ENCODE measurements at regions not wholly inside any gene's neighbourhood (a gene's known extent, or its start where the extent isn't known, plus 50 kb on each side); places are given as distances from the start of the nearest gene placed in this dataset.

DNA sequence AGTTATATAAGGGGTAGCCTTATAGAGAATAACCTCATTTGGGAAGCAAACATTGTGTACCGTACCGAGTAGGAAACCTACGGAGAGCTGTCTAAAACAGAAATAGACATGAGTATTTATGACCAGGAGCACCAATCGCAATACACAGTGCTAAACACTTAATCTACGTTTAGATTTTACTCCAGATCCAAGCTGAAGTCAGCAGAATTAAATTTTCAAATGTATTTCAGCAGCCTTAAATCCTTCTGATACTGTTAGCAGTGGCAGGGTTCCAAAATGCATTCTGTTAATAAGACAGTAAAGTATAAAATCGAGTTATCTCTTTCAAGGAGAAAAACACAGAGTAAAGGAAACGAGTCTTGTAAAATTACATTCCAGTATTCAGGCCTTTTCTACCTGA, 118.1 kb upstream of the ZNF521 start:
- no peaks in the 10 kb centered on the region for H3K9me3 ChIP-seq (ENCODE audit: insufficient read depth, low read length)
- TF ChIP-seq, protein P1, sequence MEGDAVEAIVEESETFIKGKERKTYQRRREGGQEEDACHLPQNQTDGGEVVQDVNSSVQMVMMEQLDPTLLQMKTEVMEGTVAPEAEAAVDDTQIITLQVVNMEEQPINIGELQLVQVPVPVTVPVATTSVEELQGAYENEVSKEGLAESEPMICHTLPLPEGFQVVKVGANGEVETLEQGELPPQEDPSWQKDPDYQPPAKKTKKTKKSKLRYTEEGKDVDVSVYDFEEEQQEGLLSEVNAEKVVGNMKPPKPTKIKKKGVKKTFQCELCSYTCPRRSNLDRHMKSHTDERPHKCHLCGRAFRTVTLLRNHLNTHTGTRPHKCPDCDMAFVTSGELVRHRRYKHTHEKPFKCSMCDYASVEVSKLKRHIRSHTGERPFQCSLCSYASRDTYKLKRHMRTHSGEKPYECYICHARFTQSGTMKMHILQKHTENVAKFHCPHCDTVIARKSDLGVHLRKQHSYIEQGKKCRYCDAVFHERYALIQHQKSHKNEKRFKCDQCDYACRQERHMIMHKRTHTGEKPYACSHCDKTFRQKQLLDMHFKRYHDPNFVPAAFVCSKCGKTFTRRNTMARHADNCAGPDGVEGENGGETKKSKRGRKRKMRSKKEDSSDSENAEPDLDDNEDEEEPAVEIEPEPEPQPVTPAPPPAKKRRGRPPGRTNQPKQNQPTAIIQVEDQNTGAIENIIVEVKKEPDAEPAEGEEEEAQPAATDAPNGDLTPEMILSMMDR (IDR thresholded peaks at IDR 0.05; ENCODE audit: low read depth, low read length), result no peak
- no peak for TF ChIP-seq EZH2phosphoT487 (IDR thresholded peaks at IDR 0.05; ENCODE audit: low read depth)
- H3K79me2 ChIP-seq (ENCODE audit: low read length), result no peaks in the 10 kb centered on the region
- H3K9ac ChIP-seq (ENCODE audit: low read length), result no peak overlapping the region
- H3K4me3 ChIP-seq (ENCODE audit: low read length), result no peak overlapping the region
- H4K20me1 ChIP-seq (ENCODE audit: insufficient read depth, low read length), result no peaks in the 10 kb centered on the region
- no peaks in the 10 kb centered on the region for H3K36me3 ChIP-seq (replicated peaks; ENCODE audit: low read depth, low read length)
- H3K27ac ChIP-seq (ENCODE audit: low read length), result no peak overlapping the region
- H3K4me1 ChIP-seq (ENCODE audit: low read length), result no peaks in the 10 kb centered on the region
- H3K27me3 ChIP-seq (ENCODE audit: low read depth, low read length), result no peaks in the 10 kb centered on the region
- H2AFZ ChIP-seq (ENCODE audit: low read depth, low read length), result no peak overlapping the region
- H3K4me2 ChIP-seq (ENCODE audit: low read length), result no peak overlapping the region

DNA sequence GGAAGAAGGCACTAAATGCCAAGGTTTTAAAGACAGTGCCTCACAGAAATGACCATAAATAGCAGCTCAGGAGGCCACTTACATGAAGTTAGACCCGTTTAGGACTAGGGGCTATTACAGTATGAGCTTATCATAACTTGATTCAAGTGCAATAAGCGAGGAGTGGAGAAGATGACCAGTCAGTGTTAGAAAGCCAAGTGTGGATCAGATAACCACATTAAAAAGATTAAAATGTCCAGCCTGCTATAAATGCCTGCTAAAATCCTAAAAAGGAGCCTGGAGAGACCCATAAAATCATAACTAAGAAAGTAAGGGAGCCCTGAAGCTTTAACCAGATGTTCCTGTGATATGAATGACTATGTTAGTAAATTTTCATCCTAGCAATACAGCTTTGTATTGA, 117.5 kb upstream of the ZNF521 start:
- H3K4me1 ChIP-seq (ENCODE audit: low read length), result no peaks in the 10 kb centered on the region
- no peaks in the 10 kb centered on the region for H3K27me3 ChIP-seq (ENCODE audit: low read depth, low read length)
- H3K4me2 ChIP-seq (ENCODE audit: low read length), result no peak overlapping the region
- no peak overlapping the region for H3K9ac ChIP-seq (ENCODE audit: low read length)
- no peak overlapping the region for H2AFZ ChIP-seq (ENCODE audit: low read depth, low read length)
- H3K27ac ChIP-seq (ENCODE audit: low read length), result no peak overlapping the region
- no peaks in the 10 kb centered on the region for H3K79me2 ChIP-seq (ENCODE audit: low read length)
- H3K9me3 ChIP-seq (ENCODE audit: insufficient read depth, low read length), result no peaks in the 10 kb centered on the region
- H3K4me3 ChIP-seq (ENCODE audit: low read length), result no peak overlapping the region
- H3K36me3 ChIP-seq (replicated peaks; ENCODE audit: low read depth, low read length), result no peaks in the 10 kb centered on the region
- TF ChIP-seq, protein P1 (IDR thresholded peaks at IDR 0.05; ENCODE audit: low read depth, low read length), result no peak
- TF ChIP-seq EZH2phosphoT487 (IDR thresholded peaks at IDR 0.05; ENCODE audit: low read depth), result no peak
- no peaks in the 10 kb centered on the region for H4K20me1 ChIP-seq (ENCODE audit: insufficient read depth, low read length)

DNA sequence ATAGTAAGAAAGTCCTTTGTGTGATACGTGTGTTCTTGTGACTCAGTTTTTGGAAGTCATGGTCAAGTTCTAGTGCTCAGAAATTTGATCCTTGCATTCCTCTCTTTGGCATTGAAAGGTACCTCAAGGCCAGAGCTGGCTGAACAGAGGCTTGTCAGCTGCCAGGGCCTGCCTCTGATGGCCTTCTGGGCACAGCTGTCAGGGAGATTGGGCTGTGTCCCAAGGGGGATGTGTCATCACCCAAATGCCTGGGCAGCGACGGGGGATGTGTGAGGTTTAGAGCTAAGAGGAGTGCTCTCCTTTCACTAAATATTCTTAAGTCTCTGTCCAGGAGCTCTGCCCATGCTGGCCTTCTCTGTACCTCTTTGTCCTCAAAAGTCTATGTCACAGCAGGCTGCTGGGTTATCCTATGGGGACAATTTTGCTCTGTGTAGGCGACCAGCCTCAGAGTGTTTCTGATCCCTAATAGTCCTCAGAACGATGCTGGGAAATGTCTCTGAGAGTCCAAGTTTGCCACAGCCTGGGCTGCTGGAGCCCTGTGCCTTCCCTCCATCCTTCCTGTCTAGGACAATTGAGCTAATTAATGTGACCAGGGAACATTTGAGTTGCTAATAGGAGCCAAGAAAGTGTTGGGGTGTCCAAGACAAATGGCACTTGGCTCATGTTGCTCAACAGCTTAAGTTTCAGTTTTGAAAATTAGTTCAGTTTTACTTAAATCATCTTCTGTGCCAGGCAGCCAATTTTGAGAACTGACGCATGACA, 115.4 kb upstream of the ZNF521 start:
- Histone ChIP-seq H3K27me3 (ENCODE audit: low read depth, low read length) (no peaks in the 10 kb centered on the region), H2AFZ (ENCODE audit: low read depth, low read length) (no peak overlapping the region), H4K20me1 (ENCODE audit: insufficient read depth, low read length) (no peaks in the 10 kb centered on the region), H3K9me3 (ENCODE audit: insufficient read depth, low read length) (no peaks in the 10 kb centered on the region), H3K9ac (ENCODE audit: low read length) (no peak overlapping the region), H3K4me1 (ENCODE audit: low read length) (no peaks in the 10 kb centered on the region), H3K79me2 (ENCODE audit: low read length) (no peaks in the 10 kb centered on the region), H3K4me3 (ENCODE audit: low read length) (no peak overlapping the region), H3K36me3 (replicated peaks; ENCODE audit: low read depth, low read length) (no peaks in the 10 kb centered on the region), H3K27ac (ENCODE audit: low read length) (no peak overlapping the region), H3K4me2 (ENCODE audit: low read length) (no peak overlapping the region)
- TF ChIP-seq, protein P1 (IDR thresholded peaks at IDR 0.05; ENCODE audit: low read depth, low read length), result no peak
- no peak for TF ChIP-seq EZH2phosphoT487 (IDR thresholded peaks at IDR 0.05; ENCODE audit: low read depth)

DNA sequence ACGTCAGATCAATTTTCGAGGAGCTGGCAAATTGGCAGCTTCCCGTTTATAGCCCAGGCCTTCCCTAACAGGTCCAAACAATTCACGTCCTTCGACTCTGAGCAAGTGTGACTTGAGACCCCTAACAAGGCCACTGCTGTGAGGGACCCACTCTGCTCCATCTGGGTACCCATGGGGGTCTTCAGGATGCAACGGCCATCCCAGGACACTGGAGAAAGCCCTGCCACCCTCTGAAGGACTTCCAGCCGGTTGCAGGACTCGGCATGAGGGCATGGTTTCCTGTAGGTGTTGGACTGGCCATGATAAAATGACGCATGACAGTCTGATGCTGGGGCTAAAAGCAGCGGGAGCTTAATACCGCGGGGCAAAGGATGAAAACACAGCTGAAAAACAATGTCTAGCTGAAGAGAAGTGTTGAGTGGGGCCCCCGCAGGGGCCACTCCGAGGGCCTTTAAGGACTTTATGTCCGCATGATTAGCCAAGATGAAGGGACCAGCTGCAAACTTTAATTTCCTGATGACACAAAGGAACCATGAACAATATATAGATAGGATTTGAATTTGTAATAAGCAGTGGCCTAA, 113.3 kb upstream of the ZNF521 start:
- Histone ChIP-seq H4K20me1 (ENCODE audit: insufficient read depth, low read length) (no peaks in the 10 kb centered on the region), H3K27ac (ENCODE audit: low read length) (no peak overlapping the region), H2AFZ (ENCODE audit: low read depth, low read length) (no peak overlapping the region), H3K36me3 (replicated peaks; ENCODE audit: low read depth, low read length) (no peaks in the 10 kb centered on the region), H3K79me2 (ENCODE audit: low read length) (no peaks in the 10 kb centered on the region), H3K4me2 (ENCODE audit: low read length) (no peak overlapping the region), H3K9me3 (ENCODE audit: insufficient read depth, low read length) (no peaks in the 10 kb centered on the region), H3K27me3 (ENCODE audit: low read depth, low read length) (no peaks in the 10 kb centered on the region), H3K9ac (ENCODE audit: low read length) (no peak overlapping the region), H3K4me3 (ENCODE audit: low read length) (no peak overlapping the region), H3K4me1 (ENCODE audit: low read length) (no peaks in the 10 kb centered on the region)
- no peak for TF ChIP-seq EZH2phosphoT487 (IDR thresholded peaks at IDR 0.05; ENCODE audit: low read depth)
- TF ChIP-seq, protein P1 (IDR thresholded peaks at IDR 0.05; ENCODE audit: low read depth, low read length), result no peak

Measured in OCI-LY3 (cell line).